ENCODE measurements at regions not wholly inside any gene's neighbourhood (a gene's known extent, or its start where the extent isn't known, plus 50 kb on each side); places are given as distances from the start of the nearest gene placed in this dataset.

DNA sequence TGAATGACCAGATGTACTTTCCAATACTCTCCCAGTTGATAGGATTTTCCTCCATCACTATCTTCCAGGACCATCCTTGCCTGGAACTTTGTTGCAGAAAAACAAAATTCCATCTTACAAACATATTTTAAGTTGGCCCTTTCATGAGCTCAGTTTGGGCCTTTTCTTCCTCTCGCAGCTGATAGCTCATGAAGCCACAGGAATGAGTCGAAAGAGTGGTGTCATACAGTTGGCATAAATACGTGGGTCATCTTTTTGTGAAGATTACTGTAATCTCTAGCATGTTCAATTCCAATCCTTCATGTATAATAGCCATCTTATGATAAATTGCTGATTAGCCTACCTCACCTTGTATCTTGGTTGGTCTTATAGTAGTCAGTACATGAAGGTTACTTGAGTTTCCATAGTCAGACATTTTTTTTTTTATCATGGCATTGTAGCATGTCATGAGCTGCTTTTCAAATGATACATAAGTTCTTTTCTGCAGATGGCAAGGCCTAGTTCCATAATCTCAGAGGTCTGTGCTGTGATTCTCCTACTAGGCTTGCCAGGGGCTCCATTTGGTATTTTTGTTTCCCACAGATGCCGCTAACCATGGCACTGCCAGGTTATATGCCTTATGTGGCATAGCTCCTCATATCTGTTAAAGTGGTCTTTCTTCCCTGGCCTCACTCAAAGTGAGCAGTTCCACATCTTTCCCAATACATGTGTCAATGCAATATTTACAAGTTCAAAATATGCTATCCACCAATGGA is 380.6 kb upstream of the DCN start:
- no peak for DNase-seq

GRCh38 chr12:91562476-91562875 is 379.9 kb upstream of the DCN start:
- no peak for DNase-seq

GRCh38 chr12:91561958-91562325 is 379.3 kb upstream of the DCN start:
- DNase-seq: no peak

DNA sequence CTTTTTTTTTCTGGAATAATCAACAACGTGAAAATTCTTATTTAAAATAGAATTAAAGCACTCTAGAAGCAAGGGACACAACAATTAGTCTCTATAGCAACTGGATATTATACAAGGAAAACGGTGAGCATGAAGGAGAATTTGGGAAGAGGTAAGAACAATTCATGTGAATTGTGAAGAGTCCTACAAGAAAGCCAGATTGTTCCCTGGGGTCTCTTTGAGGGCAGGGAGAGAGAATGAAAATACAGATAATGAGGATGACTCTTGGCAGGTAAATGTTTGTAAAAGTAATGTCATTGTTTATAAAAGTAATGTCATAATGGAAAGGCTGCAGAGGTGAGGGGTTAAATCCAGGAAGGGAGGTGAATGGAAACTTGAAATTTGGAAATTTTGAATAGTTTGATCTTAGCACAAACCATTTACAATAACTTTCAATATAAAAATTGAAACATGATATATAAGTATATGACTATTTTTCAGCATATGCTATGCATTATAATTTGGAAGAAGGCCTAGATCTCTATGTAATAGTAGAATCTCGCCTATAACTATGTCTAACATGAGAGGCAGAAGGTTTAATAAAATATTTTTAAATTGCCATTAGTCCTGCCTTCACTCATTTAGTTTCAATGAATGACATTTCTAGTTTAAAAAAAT is 378.8 kb upstream of the DCN start:
- DNase-seq: no peak

DNA sequence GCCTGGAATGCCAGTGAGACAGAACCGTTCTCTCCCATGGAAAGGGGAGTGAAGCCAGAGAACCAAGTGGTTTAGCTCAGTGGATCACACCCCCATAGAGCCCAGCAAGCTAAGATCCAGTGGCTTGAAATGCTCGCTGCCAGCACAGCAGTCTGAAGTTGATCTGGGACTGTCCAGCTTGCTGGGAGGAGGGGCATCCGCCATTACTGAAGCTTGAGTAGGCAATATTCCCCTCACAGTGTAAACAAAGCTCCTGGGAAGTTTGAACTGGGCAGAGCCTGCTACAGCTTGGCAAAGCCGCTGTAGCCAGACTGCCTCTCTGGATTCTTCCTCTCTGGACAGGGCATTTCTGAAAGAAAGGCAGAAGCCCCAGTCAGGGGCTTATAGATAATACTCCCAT is 374.3 kb upstream of the DCN start:
- DNase-seq: no peak

- no peak for DNase-seq
These were observed 373.1 kb upstream of the DCN start for GRCh38 chr12:91555436-91556415.

GRCh38 chr12:91551927-91552326 is 369.3 kb upstream of the DCN start:
- no peak for DNase-seq

- DNase-seq: no peak
These were observed 368.6 kb upstream of the DCN start for GRCh38 chr12:91551242-91551641.

DNA sequence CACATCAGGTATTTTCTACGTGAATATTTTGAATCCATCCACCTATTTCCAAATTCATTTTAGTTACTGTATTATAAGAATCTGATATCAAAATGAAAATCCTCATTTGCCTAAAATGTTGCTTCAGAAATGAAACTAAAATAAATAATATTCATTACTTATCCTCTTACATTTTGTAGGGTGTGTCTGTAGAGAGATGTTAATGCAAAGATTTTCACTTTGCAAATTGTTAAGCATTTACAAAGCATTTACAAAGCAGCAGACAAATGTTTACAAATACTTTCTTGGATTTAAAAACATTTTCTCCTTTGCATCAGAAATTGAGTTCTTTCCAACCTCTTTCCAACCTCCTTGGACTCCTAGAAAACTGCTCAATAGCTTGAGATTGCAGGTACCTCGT is 360.0 kb upstream of the DCN start:
- no peak for DNase-seq

GRCh38 chr12:91542067-91542466 is 359.4 kb upstream of the DCN start:
- DNase-seq: peak; percentile 25

- DNase-seq: no peak
These were observed 355.8 kb upstream of the DCN start for GRCh38 chr12:91538418-91538817.

- no peak for DNase-seq
These were observed 350.7 kb upstream of the DCN start for GRCh38 chr12:91533366-91533765.

DNA sequence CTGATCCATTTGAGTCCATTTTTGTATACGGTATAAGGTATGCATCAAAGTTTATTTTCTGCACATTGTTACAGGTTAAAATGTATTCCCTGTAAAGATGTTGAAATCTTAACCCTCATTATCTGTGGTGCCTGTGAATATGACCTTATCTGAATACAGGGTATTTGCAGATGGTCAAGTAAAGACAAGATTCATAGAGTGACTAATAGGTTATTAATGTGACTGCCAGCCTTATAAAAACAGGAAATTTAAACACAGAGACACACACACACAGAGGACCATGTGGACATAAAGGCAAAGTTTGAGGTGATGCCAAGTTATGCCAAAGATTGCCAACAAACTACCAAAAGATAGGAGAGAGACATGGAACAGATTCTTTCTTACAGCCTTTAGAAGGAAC is 347.2 kb upstream of the DCN start:
- DNase-seq: no peak

GRCh38 chr12:91523831-91524230 is 341.2 kb upstream of the DCN start:
- DNase-seq: no peak

DNA sequence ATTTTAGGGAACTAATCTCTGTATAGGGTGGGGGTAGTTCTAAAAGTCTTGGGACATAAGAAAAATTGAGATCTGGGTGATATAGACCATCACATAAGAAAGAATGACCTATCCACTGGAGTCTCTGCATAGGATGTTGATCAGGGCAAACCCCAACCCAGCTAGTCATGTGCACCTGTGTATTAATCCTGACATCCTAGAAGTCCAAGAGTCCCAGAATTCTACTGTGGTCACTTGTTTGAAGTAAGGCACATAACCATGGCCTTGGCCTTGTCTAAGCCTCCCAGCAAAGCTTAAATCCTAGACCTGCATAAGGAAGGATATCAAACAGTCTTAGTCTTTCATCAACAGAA is 334.1 kb upstream of the DCN start:
- DNase-seq: no peak

DNA sequence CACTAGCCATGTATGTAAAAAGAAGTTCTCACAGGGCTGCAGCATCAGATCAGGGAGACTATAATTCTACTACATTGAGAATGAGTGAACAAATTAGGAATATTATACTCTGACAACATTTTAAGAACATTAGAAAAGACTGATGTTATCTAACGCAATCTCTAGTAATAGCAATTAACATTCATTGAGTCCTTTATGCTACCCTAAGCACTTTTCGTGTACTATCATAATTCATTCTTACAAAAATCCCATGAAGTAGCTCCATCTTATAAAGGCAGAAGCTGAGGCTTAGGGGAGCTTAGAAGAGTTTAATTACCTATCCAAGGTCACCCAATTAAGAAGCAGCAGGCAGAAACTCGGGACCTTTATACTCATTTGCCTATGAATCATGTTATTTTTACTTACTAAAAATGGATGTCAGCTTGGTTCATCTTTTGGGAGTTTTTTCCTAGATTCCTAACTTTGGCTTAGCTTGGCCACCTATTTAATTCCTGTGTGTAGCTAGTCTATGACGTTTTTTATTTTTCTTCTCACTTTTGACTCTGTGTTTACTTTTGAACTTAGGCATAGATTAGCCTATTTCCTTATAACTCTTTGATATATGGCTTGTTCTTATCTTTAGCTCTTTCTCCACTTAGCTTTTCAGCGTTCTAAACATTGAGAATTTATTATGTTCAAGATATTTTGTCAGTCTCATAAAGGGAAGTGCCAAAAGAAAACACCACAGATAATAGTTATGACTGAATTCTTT is 333.5 kb upstream of the DCN start:
- DNase-seq: no peak

DNA sequence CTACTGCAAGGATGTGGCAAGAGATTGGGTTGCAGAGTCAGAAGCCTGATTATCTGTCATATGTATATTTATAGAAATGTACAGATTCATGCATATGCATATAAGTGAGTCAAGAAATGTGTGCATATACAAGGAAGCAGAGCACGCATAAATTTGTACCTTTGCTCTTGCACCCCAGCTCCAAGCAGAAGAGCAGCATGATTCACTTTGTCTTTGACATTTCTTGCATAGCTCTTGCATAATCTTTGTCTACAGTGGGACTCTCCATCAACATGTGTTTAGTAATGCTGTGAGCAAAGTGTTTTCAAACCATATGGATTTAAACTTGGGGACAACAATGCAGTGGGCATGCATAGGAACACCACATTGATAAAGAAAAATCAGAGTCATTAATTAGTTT is 330.7 kb upstream of the DCN start:
- DNase-seq: no peak

GRCh38 chr12:91511795-91512420 is 329.3 kb upstream of the DCN start:
- DNase-seq: no peak

DNA sequence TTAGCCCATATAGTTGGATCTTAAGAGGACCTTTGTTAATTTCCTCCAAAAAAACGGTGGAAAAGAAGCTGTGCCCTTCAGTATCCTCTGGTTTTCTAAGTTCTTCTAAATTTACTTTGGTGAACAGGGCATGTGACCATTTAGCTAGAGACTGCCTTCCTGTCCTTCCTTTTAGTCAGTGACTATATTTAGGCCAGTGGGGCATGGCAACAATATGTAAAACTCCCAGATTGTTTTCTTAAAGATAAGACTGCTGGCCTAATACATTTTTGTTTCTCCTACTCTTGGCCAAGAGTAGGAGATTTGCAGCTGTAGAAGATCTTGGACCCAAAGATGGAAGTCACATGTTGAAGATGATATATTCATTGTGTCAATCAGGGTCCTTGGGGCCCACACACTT is 325.1 kb upstream of the DCN start:
- no peak for DNase-seq

GRCh38 chr12:91506452-91506851 is 323.8 kb upstream of the DCN start:
- no peak for DNase-seq

DNA sequence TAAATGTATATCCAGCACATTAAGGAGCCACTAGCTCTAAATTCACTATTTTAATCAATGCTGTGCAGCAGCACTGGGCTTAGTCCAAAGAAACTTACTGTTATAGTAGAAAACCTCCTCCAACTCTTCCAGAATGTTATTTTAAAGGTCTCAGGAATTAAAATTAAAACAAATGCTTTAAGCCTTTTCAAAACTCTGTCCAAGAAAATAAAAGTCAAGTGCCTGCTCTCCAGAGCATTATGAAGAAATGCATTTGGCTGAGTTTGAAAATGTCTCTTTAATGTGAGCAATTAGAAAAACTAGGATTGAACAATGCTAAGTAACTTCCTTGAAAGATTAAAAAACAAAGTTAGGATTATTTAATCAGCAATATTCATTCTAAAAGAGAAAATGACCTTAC is 322.4 kb upstream of the DCN start:
- DNase-seq: no peak

DNA sequence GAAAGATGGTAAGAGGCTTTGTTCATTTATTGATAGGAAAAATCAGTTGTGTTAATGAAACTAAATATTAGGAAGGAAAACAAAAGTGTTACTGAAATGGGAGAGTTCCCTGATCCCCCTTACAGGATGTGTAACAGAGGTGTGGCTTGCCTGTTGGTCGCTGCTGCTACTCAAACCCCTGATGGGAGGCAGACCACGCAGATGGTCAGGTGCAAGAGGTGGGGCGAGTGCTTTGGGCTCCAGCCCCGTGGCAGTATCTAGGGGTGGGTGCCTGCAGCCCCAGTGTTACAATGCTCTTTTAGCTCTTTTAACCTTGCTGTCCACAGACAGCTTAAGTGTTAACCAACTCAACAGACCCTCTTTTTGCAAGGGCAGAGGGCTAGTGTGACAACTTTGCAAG is 319.6 kb upstream of the DCN start:
- DNase-seq: no peak

DNA sequence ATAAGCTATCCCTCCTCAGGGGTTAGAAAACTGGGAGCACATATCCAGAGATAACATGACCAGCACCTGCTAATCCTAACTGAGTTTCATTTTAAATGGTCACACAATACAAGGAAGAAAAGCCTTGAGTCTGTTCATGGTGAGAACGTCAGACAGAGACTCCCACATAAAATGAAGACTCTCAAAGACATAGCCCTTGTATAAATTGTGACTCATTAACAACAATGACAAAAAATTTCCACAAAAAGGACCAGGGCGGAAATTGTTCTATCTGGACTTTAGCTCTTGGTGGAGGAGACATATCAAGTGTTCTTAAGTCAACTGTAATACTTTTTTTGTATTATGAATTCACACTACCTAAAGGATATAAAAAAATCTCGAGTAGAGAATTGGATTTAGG is 313.7 kb upstream of the DCN start:
- no peak for DNase-seq
